ENCODE measurements at regions not wholly inside any gene's neighbourhood (a gene's known extent, or its start where the extent isn't known, plus 50 kb on each side); places are given as distances from the start of the nearest gene placed in this dataset.

- no peak for TF ChIP-seq EZH2 (optimal IDR thresholded peaks at IDR 0.05; ENCODE audit: low read depth, low read length)
- TF ChIP-seq CTCF (IDR thresholded peaks at IDR 0.05; ENCODE audit: low read length) = no peak
- no peak for TF ChIP-seq EZH2phosphoT487 (IDR thresholded peaks at IDR 0.05; ENCODE audit: low read length)
These were observed 49.8 kb upstream of the SLC4A7 start for GRCh38 chr3:27533718-27534573.

Data from MM.1S (cell line).